NB4 (cell line): ENCODE measurements at regions not wholly inside any gene's neighbourhood (a gene's known extent, or its start where the extent isn't known, plus 50 kb on each side); places are given as distances from the start of the nearest gene placed in this dataset.

Experiments used
- DNase-seq: peaks from one replicate; pipeline ENCODE4 v3.0.0; 2010; ENCODE audit warnings: low read depth
- H3K4me3 ChIP-seq: one replicate; pipeline ENCODE4 v1.5.1; 2011; ENCODE audit warnings: mild to moderate bottlenecking, low read depth, low read length, moderate library complexity
- CTCF ChIP-seq: IDR thresholded peaks from one replicate; pipeline ENCODE4 v1.5.1; 2012; ENCODE audit warnings: low read depth, low read length
- MAX ChIP-seq: IDR thresholded peaks from 2 replicates; pipeline ENCODE4 v1.6.1; 2011; ENCODE audit warnings: low read depth, low read length
- MYC ChIP-seq: IDR thresholded peaks from 2 replicates; pipeline ENCODE4 v1.6.1; 2011; ENCODE audit warnings: low read depth, low read length
- POLR2A ChIP-seq: IDR thresholded peaks from 2 replicates; pipeline ENCODE4 v1.6.1; 2011; ENCODE audit warnings: mild to moderate bottlenecking; ENCODE audit not compliant: insufficient read length; ENCODE audit errors: extremely low read depth

GRCh38 chr5:53323943-53324642 is 156.3 kb upstream of the FST start:
- DNase-seq = no peak
- no peak overlapping the region for H3K4me3 ChIP-seq
- TF ChIP-seq MYC = no peak
- TF ChIP-seq MAX = no peak
- TF ChIP-seq CTCF = no peak
- TF ChIP-seq POLR2A = no peak

- TF ChIP-seq POLR2A = no peak
- TF ChIP-seq MAX = no peak
- no peak for TF ChIP-seq MYC
- TF ChIP-seq CTCF = no peak
- no peak overlapping the region for H3K4me3 ChIP-seq
- DNase-seq = no peak
Measured at GRCh38 chr5:53326424-53327153, 153.8 kb upstream of the FST start.

- H3K4me3 ChIP-seq = no peak overlapping the region
- TF ChIP-seq MYC = no peak
- no peak for TF ChIP-seq MAX
- no peak for TF ChIP-seq POLR2A
- TF ChIP-seq CTCF = no peak
- no peak for DNase-seq
Measured at GRCh38 chr5:53327811-53328334, 152.6 kb upstream of the FST start.

GRCh38 chr5:53330491-53330890 is 149.9 kb upstream of the FST start:
- TF ChIP-seq MAX (no peak), MYC (no peak), CTCF (no peak), POLR2A (no peak)
- no peak for DNase-seq
- no peak overlapping the region for H3K4me3 ChIP-seq

GRCh38 chr5:53331463-53331862 is 149.0 kb upstream of the FST start:
- TF ChIP-seq CTCF = no peak
- no peak for TF ChIP-seq MYC
- TF ChIP-seq MAX = no peak
- no peak for TF ChIP-seq POLR2A
- DNase-seq = no peak
- H3K4me3 ChIP-seq = no peak overlapping the region
